AG04450 (cell line): ENCODE measurements at regions not wholly inside any gene's neighbourhood (a gene's known extent, or its start where the extent isn't known, plus 50 kb on each side); places are given as distances from the start of the nearest gene placed in this dataset.

Experiments
- CTCF ChIA-PET: fragments of 300-600, 350-600 bp; formaldehyde crosslinking; extraction: SDS; loops from one replicate; lab custom pipeline; 2022; ENCODE audit warnings: antibody characterized with exemption, inconsistent platforms; lab: Charles Lee
- POLR2A ChIA-PET: fragments of 350-600 bp; formaldehyde crosslinking; extraction: SDS; loops from one replicate; lab custom pipeline; 2021; ENCODE audit warnings: antibody characterized with exemption, inconsistent platforms; lab: Yijun Ruan, JAX
- DNase-seq: peaks from one replicate; pipeline ENCODE4 v3.0.0-alpha.2; 2011; ENCODE audit warnings: low read depth, low spot score
- H3K27ac ChIP-seq: one replicate; pipeline ENCODE4 v1.5.1; 2012; ENCODE audit warnings: low read depth, low read length, control low read depth
- H3K27me3 ChIP-seq: one replicate; pipeline ENCODE4 v1.6.0; 2012; ENCODE audit warnings: low read length; ENCODE audit not compliant: control insufficient read depth, insufficient read depth
- H3K4me3 ChIP-seq: 2 replicates; pipeline ENCODE4 v1.5.1; 2011; ENCODE audit warnings: mild to moderate bottlenecking, low read depth, low read length, control low read depth
- H3K9me3 ChIP-seq: 2 replicates; pipeline ENCODE4 v1.5.1; 2012; ENCODE audit warnings: low read length; ENCODE audit not compliant: control insufficient read depth, insufficient read depth
- TF ChIP-seq, protein P1 (sequence below): IDR thresholded peaks from 2 replicates; pipeline ENCODE4 v1.5.1; 2011; ENCODE audit warnings: low read depth, low read length, control low read depth, inconsistent platforms

DNA sequence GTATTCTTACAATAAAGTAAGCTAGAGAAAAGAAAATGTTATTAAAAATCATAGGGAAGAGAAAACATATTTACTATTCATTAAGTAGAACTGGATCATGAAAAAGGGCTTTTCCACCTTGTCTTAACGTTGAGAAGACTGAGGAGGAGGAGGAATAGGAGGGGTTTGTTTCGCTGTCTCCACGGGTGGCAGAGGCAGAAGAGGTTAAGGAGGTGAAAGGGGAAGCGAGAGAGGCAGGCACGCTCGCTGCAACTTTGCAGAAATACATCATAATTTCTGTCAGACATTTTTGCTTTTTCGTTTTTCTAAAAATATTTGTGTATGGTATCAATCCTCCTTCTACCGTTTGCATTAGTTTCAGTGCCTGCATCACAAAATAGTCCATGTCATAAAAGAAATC is 2375.1 kb upstream of the AGA start:
- H3K27ac ChIP-seq = no peak overlapping the region
- H3K27me3 ChIP-seq = no peaks in the 10 kb centered on the region

DNA sequence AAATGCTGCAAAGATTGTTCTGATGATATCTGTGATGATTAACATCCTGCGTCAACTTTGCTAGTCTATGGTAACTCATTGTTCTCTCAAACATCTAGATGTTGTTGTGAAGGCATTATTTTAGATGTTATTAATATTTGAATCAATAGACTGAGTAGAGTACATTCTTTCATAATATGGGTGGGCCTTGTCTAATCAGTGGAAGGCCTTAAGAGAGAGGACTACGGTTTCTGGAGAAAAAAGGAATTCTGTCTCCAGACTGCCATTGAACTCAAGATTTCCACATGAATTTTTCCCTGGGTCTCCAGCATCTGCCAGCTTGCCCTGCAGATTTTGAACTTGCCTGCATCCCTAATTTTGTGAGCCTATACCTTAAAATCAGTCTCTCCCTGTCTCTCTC is 2381.1 kb upstream of the AGA start:
- Histone ChIP-seq H3K27me3 (no peaks in the 10 kb centered on the region), H3K27ac (no peak overlapping the region), H3K9me3 (no peaks in the 10 kb centered on the region), H3K4me3 (no peak overlapping the region)
- TF ChIP-seq, protein P1, sequence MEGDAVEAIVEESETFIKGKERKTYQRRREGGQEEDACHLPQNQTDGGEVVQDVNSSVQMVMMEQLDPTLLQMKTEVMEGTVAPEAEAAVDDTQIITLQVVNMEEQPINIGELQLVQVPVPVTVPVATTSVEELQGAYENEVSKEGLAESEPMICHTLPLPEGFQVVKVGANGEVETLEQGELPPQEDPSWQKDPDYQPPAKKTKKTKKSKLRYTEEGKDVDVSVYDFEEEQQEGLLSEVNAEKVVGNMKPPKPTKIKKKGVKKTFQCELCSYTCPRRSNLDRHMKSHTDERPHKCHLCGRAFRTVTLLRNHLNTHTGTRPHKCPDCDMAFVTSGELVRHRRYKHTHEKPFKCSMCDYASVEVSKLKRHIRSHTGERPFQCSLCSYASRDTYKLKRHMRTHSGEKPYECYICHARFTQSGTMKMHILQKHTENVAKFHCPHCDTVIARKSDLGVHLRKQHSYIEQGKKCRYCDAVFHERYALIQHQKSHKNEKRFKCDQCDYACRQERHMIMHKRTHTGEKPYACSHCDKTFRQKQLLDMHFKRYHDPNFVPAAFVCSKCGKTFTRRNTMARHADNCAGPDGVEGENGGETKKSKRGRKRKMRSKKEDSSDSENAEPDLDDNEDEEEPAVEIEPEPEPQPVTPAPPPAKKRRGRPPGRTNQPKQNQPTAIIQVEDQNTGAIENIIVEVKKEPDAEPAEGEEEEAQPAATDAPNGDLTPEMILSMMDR = no peak
- CTCF ChIA-PET = no interaction called here
- POLR2A ChIA-PET = no interaction called here
- DNase-seq = no peak

More for the DNA sequence above, 2375.1 kb upstream of the AGA start:
- DNase-seq = no peak
- ChIA-PET CTCF (interaction anchor here (0.6 kb wide), 1 partner anchor 394 kb away, joined by 4 read pairs; no protein-coding TSS in a partner anchor), POLR2A (no interaction called here)
- Histone ChIP-seq H3K4me3 (no peak overlapping the region), H3K9me3 (no peaks in the 10 kb centered on the region)
- TF ChIP-seq, protein P1 = no peak

DNA sequence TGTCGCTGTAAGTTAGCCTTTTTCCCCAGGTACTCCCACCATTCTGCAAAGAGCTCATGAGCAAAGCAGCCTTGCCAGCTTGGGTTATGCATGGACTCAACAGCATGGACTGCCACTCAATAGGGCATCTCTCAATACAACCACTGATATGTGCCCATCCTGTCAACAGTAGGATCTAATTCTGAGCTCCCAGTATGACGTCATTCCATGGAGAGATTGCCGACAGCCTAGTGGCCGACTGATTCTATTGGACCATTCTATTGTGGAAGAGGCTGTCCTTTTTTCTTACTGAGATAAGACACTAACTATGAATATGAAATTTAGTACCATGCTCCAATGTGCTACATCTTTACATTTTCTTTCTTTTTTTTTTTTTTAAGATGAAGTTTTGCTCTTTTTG is 2389.0 kb upstream of the AGA start:
- TF ChIP-seq, protein P1 = no peak
- no peaks in the 10 kb centered on the region for H3K27me3 ChIP-seq
- no peak for DNase-seq
- H3K9me3 ChIP-seq = no peaks in the 10 kb centered on the region
- no peak overlapping the region for H3K27ac ChIP-seq
- ChIA-PET CTCF (no interaction called here), POLR2A (no interaction called here)
- no peak overlapping the region for H3K4me3 ChIP-seq

DNA sequence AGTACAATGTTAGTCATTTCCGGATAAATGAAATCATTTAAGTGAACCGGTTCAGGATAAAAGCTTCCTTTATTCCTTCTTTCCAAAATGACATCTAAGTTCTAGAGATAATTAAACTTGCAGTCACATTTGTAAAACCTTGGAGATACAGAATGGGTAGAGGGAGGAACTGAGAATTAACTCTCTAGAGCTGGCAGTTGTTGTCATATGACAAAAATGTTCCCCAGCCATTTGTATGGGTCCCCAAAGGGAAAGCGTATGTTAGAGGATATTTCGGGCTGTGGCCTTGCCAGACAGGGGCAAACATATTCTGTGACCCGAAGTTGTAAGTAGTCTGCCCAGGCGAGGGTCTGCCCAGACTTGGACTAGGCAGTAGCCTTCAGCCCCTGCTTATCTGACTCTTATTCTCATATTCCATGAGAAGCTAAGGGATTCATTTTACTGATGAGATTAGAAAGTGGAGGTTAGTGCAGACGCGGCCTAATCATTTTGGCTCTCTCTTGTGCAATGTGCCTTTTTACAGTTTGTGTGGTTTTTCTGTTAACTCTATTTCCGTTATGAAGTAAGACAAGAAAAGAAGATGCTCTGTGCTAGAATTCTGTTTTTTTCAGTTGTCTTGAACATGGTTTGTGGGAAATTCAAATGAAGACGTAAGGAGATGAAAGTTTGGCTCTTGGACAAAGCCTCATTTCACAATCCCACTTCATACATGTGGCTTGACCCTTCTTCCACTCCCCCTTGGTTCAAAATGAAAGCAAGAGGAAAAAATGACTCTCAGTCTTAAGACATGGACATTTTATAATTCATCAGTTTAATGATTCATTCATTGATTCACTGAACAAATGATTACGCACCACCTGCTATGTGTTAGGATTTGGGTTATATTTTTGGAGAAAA is 2394.2 kb upstream of the AGA start:
- DNase-seq = no peak
- no peaks in the 10 kb centered on the region for H3K27me3 ChIP-seq
- no peak overlapping the region for H3K4me3 ChIP-seq
- TF ChIP-seq, protein P1 = no peak
- CTCF ChIA-PET = no interaction called here
- no peaks in the 10 kb centered on the region for H3K9me3 ChIP-seq
- POLR2A ChIA-PET = no interaction called here
- no peak overlapping the region for H3K27ac ChIP-seq

DNA sequence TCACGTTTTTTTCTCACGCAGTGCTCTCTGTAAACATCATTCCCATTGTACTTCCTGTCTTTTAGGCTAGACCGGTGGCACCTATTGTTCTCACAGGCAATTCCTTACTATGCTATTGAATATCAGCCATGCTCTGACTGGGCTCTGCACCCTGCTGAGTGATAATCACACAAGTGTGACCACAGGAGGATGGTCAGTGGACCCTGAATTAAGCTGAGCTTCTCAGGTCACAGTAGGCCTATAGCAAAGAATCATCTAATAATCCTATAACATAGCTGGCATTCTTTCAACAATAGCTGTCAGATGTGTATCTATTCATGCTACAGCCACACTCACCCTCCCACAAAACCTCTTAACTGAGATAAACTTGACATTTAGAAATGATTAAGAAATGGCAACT is 2399.8 kb upstream of the TENM3 start:
- DNase-seq = no peak
- Histone ChIP-seq H3K27me3 (no peaks in the 10 kb centered on the region), H3K4me3 (no peak overlapping the region), H3K9me3 (no peaks in the 10 kb centered on the region), H3K27ac (no peak overlapping the region)
- TF ChIP-seq, protein P1 = no peak
- ChIA-PET POLR2A (no interaction called here), CTCF (no interaction called here)
